HG02870 (cell line): ENCODE measurements at regions not wholly inside any gene's neighbourhood (a gene's known extent, or its start where the extent isn't known, plus 50 kb on each side); places are given as distances from the start of the nearest gene placed in this dataset.
A peak's percentile ranks its signal among the peaks of the same experiment; 100 is the strongest.
"Not testable (repeated sequence)": the region's sequence is repeated elsewhere in the genome, so short reads cannot be mapped to it uniquely, and the experiment has no call there.

Experiments used
- ATAC-seq: cut with Tn5 transposase; IDR thresholded peaks from one replicate; pipeline ENCODE4 v1.9.1; 2021; ENCODE audit warnings: mild to moderate bottlenecking, moderate library complexity; ENCODE audit not compliant: unreplicated experiment

- ATAC-seq = no peak
These were observed 82.1 kb downstream of the PLEKHG1 start for GRCh38 chr6:150681578-150682395.

DNA sequence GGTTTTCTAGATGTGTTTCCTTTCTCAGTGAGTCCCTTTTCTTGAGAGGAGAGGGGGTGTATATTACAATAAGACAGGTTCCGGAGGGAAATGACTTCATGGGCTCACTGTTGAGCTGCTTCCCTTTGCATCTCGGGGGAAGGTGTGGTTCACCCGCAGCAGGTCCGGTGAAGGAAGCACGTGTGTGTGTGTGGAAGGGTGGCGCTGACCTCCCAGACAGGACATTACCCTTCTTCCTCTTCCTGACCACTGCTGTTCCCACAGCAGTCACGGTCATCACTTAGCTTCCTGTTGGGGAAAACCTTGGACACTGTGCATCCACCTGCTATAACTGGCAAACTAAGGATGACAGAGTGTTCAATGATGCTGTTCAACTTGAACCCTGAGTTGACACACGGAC is 83.6 kb downstream of the PLEKHG1 start:
- ATAC-seq = no peak

- ATAC-seq = no peak
These were observed 84.5 kb downstream of the PLEKHG1 start for GRCh38 chr6:150684161-150684560.

DNA sequence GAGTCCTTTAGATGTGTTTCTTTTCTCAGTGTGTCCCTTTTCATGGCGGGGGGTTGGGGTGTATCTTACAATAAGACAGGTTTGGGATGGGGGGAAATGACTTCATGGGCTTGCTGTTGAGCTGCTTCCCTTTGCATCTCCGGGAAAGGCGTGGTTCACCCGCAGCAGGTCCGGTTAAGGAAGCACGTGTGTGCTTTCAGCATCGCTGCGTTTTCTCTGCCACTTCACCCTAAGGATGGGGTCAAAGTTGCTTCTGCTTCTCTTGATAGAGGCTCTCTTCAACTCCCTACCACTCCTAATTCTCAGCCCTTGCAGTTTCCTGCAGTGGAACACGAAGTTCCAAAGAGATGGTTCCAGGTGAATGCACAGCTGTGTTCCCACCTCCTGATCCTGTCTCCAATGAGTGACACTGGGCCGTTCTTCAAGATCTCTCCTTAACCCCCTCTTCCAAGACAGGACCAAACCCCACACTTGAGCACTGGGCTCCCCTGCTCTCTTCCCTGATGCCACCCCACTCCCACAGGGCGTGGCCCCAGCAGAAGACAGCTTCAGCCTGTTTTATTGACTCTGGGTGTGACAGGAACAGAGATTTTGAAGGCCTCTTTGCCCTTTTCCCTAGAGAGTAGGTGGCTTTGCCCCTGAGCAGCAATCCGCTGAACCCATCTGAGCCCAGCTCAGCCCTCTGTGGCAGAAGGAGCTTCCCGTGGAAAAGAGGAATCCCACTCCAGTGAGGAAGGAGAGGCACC is 85.2 kb downstream of the PLEKHG1 start:
- no peak for ATAC-seq

- peak; percentile 41 for ATAC-seq
These were observed 86.2 kb downstream of the PLEKHG1 start for GRCh38 chr6:150685860-150686259.

GRCh38 chr6:150686566-150686965 is 86.9 kb downstream of the PLEKHG1 start:
- ATAC-seq = no peak

DNA sequence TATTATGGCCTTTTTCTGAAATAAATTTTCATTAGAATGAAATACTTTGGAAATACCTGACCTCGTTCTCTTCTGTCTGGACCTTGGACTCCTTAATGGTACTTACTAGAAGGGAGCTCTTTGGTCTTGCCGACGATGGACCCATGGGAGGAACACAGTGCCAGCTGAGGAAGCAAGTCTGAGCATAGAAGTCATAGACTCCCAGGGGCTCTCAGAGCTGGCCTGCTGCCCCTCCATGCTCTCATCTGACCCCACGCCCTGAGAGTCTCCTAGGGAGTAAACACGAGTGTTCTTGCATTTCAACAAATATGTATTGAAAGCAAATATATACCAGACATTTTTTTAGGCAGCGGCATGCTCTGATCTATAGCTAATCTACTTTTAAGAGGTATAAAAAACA is 87.8 kb downstream of the PLEKHG1 start:
- no peak for ATAC-seq

DNA sequence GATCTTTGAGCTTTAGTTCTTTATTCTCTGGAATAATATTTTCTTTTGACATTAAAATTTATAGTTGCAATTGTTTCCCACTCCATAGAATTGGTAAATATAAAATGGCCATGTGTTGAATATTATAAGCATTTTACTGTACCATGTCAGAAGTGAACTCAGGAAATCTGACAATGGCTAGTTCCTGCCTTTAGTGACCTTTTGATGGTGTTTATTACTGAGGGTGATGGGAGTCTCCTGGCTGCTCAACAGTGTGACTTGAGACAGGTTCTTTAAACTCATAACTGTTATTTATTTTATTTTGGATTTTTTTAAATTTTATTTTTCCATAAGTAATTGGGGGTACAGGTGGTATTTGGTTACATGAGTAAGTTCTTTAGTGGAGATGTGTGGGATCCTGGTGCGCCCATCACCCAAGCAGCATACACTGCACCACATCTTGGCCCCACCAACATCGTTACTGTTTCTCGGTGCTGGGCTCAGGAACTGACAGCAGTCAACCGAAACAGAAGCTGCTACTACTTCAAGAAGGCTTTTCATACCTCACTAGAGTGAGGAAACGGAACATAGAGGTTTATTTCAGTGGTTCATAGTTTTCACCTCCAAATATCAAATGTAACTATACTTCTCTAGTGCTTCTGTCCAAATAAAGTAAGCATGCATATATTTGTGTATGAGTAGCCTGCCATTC is 90.4 kb downstream of the PLEKHG1 start:
- ATAC-seq = peak; percentile 36

- no peak for ATAC-seq
These were observed 91.0 kb downstream of the PLEKHG1 start for GRCh38 chr6:150690681-150691080.

DNA sequence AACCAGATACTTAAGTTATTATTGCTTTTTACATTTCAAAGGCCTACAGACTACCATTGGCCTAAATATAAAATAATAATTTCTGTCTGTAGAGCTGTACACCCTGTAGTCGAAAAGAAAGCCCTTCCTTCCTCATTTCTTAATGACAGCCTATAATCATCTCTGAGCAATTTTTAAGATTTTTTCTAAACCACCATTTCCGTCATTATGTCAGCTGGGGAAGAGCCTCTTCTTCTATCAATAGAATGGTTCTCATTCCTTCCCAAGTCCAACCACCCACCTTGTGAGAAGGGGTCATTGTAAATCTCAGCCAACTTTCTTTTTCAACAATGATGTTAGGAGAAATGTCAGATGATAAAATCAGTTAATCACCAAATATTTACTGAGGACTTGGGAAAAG is 91.8 kb downstream of the PLEKHG1 start:
- no peak for ATAC-seq

GRCh38 chr6:150692604-150693003 is 92.9 kb downstream of the PLEKHG1 start:
- peak; percentile 71 for ATAC-seq

GRCh38 chr6:150694889-150695288 is 95.2 kb downstream of the PLEKHG1 start:
- ATAC-seq = no peak

DNA sequence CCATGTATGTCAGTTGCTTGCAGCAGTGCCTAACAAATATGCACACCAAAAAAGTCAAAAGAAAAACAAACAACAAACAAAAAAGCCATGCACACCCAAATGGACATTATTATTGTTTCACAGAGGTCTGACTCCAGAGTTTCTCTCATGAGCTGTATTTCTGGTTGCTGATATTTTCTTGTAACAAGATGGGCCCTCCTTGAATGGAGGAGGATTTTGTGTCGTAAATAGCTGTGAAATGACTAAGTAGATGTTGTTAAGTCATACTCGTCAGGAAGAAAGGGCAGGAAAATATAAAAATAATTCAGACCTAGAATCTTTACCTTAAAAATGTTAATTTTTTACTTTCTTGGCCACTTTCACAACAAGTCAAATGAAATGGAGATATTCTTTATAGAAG is 96.0 kb downstream of the PLEKHG1 start:
- no peak for ATAC-seq

GRCh38 chr6:150696190-150696589 is 96.5 kb downstream of the PLEKHG1 start:
- no peak for ATAC-seq

DNA sequence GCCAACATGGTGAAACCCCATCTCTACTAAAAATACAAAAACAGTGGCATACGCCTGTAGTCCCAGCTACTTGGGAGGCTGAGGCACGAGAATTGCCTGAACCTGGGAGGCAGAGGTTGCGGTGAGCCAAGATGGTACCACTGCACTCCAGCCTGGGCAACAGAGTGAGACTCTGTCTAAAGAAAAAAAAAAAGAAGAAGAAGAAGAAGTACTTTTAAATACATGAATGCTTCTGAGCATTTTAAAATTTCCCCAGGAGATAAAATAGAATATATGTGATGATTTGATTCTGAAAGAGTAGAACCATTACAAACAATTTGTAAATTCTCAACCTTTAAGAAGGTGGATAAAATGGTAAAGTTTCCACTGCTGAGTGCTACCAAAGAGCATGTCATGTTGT is 97.2 kb downstream of the PLEKHG1 start:
- not testable (repeated sequence) for ATAC-seq

DNA sequence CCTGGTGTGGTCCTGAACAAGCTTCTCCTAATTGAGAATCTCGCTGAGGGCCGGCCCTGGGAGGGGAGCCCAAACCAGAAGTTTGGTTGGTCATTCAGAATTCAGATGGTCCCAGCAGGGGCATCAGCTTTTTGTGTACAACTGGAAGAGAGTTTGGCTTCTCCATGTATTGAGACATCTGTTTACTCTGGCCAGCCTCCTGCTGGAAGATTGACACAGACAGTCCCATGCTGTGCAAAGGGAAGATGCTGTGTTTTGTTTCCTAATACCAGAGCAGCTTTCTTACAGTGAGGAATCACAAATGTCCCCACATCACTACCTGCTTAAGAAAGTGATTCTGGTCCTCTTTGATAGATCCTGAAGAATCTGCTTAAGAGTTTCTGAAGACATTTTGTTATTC is 97.8 kb downstream of the PLEKHG1 start:
- ATAC-seq = no peak

DNA sequence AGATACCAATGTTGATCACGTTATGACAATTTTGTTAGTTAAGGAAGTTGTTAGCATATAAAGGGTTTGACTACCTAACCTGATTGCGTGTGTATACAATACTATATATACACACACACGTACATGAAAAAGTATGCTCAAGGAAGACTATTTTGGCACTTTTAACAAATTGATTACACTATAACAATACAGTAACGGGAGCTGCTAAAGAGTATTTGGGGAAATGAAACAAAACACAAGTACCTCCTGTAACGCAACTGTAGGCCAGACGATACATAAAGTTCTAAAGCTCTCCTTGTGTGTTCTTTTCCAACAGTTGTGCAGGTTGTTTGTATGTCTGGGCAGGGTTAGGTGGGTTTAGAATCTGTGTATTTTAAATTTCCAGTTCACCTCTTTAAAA is 98.7 kb downstream of the PLEKHG1 start:
- peak; percentile 70 for ATAC-seq

DNA sequence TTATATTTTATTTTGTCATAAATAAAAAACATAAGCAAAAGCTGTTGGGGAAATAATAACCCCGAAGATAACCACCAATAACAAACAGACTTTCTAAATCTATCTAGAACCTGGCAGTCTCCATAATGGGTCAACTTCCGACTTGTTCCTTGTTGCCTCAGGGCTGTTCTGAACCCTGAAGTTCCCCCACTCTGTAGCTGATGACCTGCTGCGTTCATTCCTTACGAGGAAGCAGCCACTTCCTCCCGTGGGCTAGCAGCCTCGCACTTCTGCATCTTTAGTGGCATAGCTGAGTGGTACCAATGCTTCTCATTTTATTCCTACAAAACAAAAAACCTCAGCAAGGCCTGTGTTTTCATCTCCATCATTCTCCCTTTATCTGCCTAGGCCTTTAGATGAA is 103.0 kb downstream of the PLEKHG1 start:
- ATAC-seq = no peak

DNA sequence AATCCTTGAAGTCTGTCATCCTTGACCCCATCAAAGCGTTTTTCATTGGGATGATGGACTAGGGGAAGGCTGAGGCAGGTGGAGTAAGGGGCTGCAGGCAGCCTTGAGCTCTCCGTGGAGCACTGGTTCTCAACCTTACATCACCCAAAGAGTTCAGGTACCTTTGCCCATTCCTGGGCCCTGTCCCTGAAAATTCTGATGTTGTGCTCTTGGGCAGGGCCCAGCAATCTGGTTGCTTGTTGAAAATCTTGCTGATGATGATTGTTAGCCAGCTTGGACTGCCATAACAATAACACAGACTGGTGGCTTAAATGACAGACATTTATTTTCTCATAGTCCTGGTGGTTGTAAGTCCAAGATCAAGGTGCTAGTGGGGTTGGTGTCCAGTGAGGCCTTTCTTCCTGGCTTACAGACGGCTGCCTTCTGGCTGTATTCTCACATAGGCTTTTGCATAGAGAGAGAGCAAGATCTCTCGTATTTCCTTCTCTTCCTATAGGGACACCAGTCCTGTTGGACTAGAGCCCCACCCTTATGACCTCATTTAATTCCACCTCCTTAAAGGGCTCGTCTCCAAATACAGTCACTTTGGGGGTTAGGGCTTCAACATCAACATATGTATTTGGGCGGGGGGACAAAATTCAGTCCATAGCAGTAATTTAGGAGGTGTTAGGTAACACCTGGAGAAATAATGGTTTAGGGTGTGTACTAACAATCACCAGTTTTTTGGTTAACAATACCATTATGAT is 104.9 kb downstream of the PLEKHG1 start:
- ATAC-seq = no peak

DNA sequence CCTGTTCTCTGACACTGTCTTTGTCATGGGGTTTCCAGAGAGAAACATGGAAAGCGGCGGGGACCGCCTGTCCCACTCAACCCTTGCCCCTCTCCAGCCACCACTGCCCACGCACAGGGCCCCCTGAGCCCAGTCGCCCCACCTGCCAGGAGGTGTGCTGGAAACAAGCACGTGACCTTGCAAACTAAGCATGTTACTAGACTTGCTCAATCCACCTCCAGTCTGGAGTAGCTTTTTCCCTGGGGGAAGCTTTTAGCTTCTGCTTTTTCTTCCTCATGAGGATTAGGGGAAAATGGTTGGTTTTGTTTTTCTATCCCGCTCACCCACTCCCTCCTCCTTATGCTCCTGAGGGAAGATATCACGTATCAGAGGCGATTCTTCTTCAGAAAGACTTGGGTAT is 105.7 kb downstream of the PLEKHG1 start:
- ATAC-seq = no peak

DNA sequence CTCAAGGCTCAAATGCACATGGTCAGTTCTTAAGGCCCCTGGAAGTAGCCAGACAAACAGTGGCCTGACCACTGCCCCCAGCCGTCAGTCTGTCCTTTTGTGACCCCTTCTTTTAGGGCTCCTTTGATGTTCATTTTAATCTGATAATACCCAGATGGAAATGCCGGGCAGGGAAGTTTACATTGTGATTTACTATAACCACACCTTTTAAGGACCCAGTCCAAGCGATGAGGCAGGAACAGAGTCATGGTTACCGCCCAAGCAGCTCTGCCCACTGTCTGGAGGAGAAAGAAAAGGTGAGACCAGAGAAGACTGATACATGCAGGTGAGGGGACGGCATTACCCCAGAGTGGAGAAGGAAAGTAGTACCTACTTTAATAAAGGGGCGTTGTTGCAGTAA is 110.6 kb downstream of the PLEKHG1 start:
- ATAC-seq = no peak
